ENCODE measurements at regions not wholly inside any gene's neighbourhood (a gene's known extent, or its start where the extent isn't known, plus 50 kb on each side); places are given as distances from the start of the nearest gene placed in this dataset.
A peak's percentile ranks its signal among the peaks of the same experiment; 100 is the strongest.

DNA sequence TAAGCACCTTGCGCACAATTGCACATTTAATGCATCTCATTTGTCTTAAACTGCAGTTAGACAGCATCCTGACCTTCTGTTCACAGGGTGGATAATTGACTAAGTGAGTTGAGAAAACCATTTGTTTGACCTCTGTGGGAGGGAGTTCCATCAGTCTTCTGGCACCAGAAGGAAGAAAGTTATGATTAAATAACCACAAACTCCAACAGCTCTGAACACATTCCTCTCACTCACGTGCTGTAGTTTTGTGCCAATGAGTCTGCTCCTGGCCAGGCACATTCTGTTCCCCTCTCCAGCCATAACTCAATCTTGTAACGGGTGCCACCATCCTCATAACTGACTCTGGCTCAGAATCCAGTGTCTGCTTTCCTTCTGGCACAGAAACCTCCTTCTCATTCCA, 817.2 kb downstream of the SLITRK1 start:
- DNase-seq (ENCODE audit: extremely low spot score): no peak
- no peak for TF ChIP-seq ELF4 (IDR thresholded peaks at IDR 0.05)
- no peak for TF ChIP-seq FOXK2 (IDR thresholded peaks at IDR 0.05)
- no peak for TF ChIP-seq SP1 (IDR thresholded peaks at IDR 0.05)
- TF ChIP-seq PKNOX1 (IDR thresholded peaks at IDR 0.05): no peak
- no peak for TF ChIP-seq TARDBP (IDR thresholded peaks at IDR 0.05)
- TF ChIP-seq CTBP1 (IDR thresholded peaks at IDR 0.05; ENCODE audit: borderline replicate concordance): no peak
- TF ChIP-seq ZNF384 (IDR thresholded peaks at IDR 0.05): no peak
- ChIA-PET POLR2A (no interaction called here), CTCF (no interaction called here)

GRCh38 chr13:83057119-83057518, 825.2 kb downstream of the SLITRK1 start:
- DNase-seq (ENCODE audit: extremely low spot score): no peak
- ChIA-PET POLR2A (no interaction called here), CTCF (no interaction called here)
- TF ChIP-seq ELF4 (IDR thresholded peaks at IDR 0.05) (no peak), L3MBTL2 (conservative IDR thresholded peaks at IDR 0.05) (no peak), SUZ12 (IDR thresholded peaks at IDR 0.05) (no peak), SP1 (IDR thresholded peaks at IDR 0.05) (no peak), HDGF (IDR thresholded peaks at IDR 0.05; ENCODE audit: borderline replicate concordance) (no peak), TARDBP (IDR thresholded peaks at IDR 0.05) (no peak), FOXM1 (IDR thresholded peaks at IDR 0.05; ENCODE audit: borderline replicate concordance) (no peak), PKNOX1 (IDR thresholded peaks at IDR 0.05) (no peak), ARNT (IDR thresholded peaks at IDR 0.05) (no peak)

- ChIA-PET POLR2A (no interaction called here), CTCF (no interaction called here)
- no peak for DNase-seq (ENCODE audit: extremely low spot score)
- TF ChIP-seq ARNT (IDR thresholded peaks at IDR 0.05) (no peak), FOXM1 (IDR thresholded peaks at IDR 0.05; ENCODE audit: borderline replicate concordance) (no peak), NFRKB (IDR thresholded peaks at IDR 0.05) (no peak), TARDBP (IDR thresholded peaks at IDR 0.05) (no peak), LEF1 (IDR thresholded peaks at IDR 0.05; ENCODE audit: borderline replicate concordance) (no peak), FOXK2 (IDR thresholded peaks at IDR 0.05) (no peak), CTBP1 (IDR thresholded peaks at IDR 0.05; ENCODE audit: borderline replicate concordance) (no peak), ZNF384 (IDR thresholded peaks at IDR 0.05) (no peak), SP1 (IDR thresholded peaks at IDR 0.05) (no peak), ELF4 (IDR thresholded peaks at IDR 0.05) (no peak), HDGF (IDR thresholded peaks at IDR 0.05; ENCODE audit: borderline replicate concordance) (no peak), L3MBTL2 (conservative IDR thresholded peaks at IDR 0.05) (no peak), SUZ12 (IDR thresholded peaks at IDR 0.05) (no peak), FOXA1 (IDR thresholded peaks at IDR 0.05) (no peak), PKNOX1 (IDR thresholded peaks at IDR 0.05) (no peak), BHLHE40 (IDR thresholded peaks at IDR 0.05; ENCODE audit: borderline replicate concordance) (no peak)
Measured at GRCh38 chr13:83056269-83056668, 826.0 kb downstream of the SLITRK1 start.

- no peak for TF ChIP-seq TARDBP (IDR thresholded peaks at IDR 0.05)
- no peak for TF ChIP-seq FOXM1 (IDR thresholded peaks at IDR 0.05; ENCODE audit: borderline replicate concordance)
- no peak for TF ChIP-seq FOXK2 (IDR thresholded peaks at IDR 0.05)
- TF ChIP-seq L3MBTL2 (conservative IDR thresholded peaks at IDR 0.05): no peak
- TF ChIP-seq LEF1 (IDR thresholded peaks at IDR 0.05; ENCODE audit: borderline replicate concordance): no peak
- no peak for TF ChIP-seq SP1 (IDR thresholded peaks at IDR 0.05)
- no peak for TF ChIP-seq SUZ12 (IDR thresholded peaks at IDR 0.05)
- no peak for TF ChIP-seq ARNT (IDR thresholded peaks at IDR 0.05)
- TF ChIP-seq FOXA1 (IDR thresholded peaks at IDR 0.05): no peak
- TF ChIP-seq ELF4 (IDR thresholded peaks at IDR 0.05): no peak
- no peak for TF ChIP-seq HDGF (IDR thresholded peaks at IDR 0.05; ENCODE audit: borderline replicate concordance)
- no peak for TF ChIP-seq CTBP1 (IDR thresholded peaks at IDR 0.05; ENCODE audit: borderline replicate concordance)
- TF ChIP-seq ZNF384 (IDR thresholded peaks at IDR 0.05): no peak
- TF ChIP-seq PKNOX1 (IDR thresholded peaks at IDR 0.05): no peak
- no peak for TF ChIP-seq NFRKB (IDR thresholded peaks at IDR 0.05)
- TF ChIP-seq BHLHE40 (IDR thresholded peaks at IDR 0.05; ENCODE audit: borderline replicate concordance): no peak
- ChIA-PET CTCF (no interaction called here), POLR2A (no interaction called here)
- DNase-seq (ENCODE audit: extremely low spot score): no peak
Measured at GRCh38 chr13:83048419-83048818, 833.9 kb downstream of the SLITRK1 start.

GRCh38 chr13:83024955-83025594, 857.2 kb downstream of the SLITRK1 start:
- ChIA-PET CTCF (no interaction called here), POLR2A (no interaction called here)

More at GRCh38 chr13:83024955-83025594, 857.2 kb downstream of the SLITRK1 start:
- DNase-seq (ENCODE audit: extremely low spot score): peak; percentile 20
- TF ChIP-seq PKNOX1 (IDR thresholded peaks at IDR 0.05) (no peak), HDGF (IDR thresholded peaks at IDR 0.05; ENCODE audit: borderline replicate concordance) (no peak), FOXK2 (IDR thresholded peaks at IDR 0.05) (no peak), ZNF384 (IDR thresholded peaks at IDR 0.05) (no peak)
